Tibial artery (tissue), 4 donors: ENCODE measurements at regions not wholly inside any gene's neighbourhood (a gene's known extent, or its start where the extent isn't known, plus 50 kb on each side); places are given as distances from the start of the nearest gene placed in this dataset.
"Not testable (repeated sequence)": the region's sequence is repeated elsewhere in the genome, so short reads cannot be mapped to it uniquely, and the experiment has no call there.

Experiments
- DNase-seq, 2 donors: peaks; one replicate each; pipeline ENCODE4 v3.0.0-alpha.2; 2019
- H3K27ac ChIP-seq, 2 donors: fragments of 200-600 bp; sonication (generic) in 1 of 2; 1 replicate in 1 of 2; 2 replicates in 1 of 2; pipeline ENCODE4 v1.5.1; 2018 to 2019; ENCODE audit warnings: mild to moderate bottlenecking in 1 of 2
- H3K27me3 ChIP-seq, 2 donors: fragments of 200-600 bp; sonication (generic) in 1 of 2; one replicate each; pipeline versions ENCODE4 v1.5.1 to v1.6.0; 2016 to 2019
- H3K36me3 ChIP-seq, 3 donors: fragments of 200-600 bp; sonication (generic) in 2 of 3; one replicate each; pipeline ENCODE4 v1.5.1; 2016 to 2019; ENCODE audit warnings: mild to moderate bottlenecking in 2 of 3
- H3K4me1 ChIP-seq, 4 donors: fragments of 200-600 bp; sonication (generic) in 2 of 4; 1 replicate in 3 of 4; 2 replicates in 1 of 4; pipeline ENCODE4 v1.5.1; 2016 to 2019
- H3K4me3 ChIP-seq, 2 donors: fragments of 200-600 bp; sonication (generic) in 1 of 2; 1 replicate in 1 of 2; 2 replicates in 1 of 2; pipeline ENCODE4 v1.5.1; 2018 to 2019; ENCODE audit warnings: mild to moderate bottlenecking in 2 of 2
- H3K9me3 ChIP-seq, 3 donors: fragments of 200-600 bp; sonication (generic) in 1 of 3; one replicate each; pipeline ENCODE4 v1.5.1; 2016 to 2019
- intact Hi-C: fragments of 100-400 bp; cut with DNase I; formaldehyde crosslinking; loops from one replicate; pipeline ENCODE4 v1.15.0; 2023; ENCODE audit warnings: low total_unique reads
- TF ChIP-seq, protein P1 (sequence below), 2 experiments: fragments of 200-600 bp in 1 of 2; fragments of 450-650 bp in 1 of 2; IDR thresholded peaks; one replicate each; pipeline ENCODE4 v1.5.1; 2017 to 2019; ENCODE audit warnings: antibody characterized with exemption in 2 of 2, mild to moderate bottlenecking in 1 of 2, moderate library complexity in 1 of 2

DNA sequence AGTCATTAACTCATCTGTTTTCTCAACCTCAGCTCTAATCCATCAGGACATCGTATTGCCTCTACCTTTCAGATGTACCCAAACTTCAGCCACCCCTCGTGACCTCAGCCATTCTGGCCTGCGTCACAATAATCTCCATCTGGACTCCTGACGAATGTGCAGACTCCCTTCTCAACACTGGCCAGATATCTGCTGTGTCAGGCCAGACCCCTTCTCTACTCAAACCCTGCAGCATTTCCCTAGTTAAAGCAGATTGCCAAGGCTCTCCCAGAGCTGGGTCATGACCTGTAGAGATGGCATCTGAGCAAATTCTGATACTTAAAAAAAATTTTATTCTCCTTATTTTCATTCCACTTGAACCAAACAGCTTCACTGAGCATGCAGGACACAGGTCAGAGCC, 69.5 kb upstream of the TMEM18 start:
- Histone ChIP-seq H3K4me1 (no peaks in the 10 kb centered on the region), H3K27ac (no peak overlapping the region), H3K27me3 (peaks cover 0 to 3% of the 10 kb centered on the region in 2 donors), H3K9me3 (no peaks in the 10 kb centered on the region), H3K4me3 (no peak overlapping the region), H3K36me3 (no peaks in the 10 kb centered on the region)
- TF ChIP-seq, protein P1, sequence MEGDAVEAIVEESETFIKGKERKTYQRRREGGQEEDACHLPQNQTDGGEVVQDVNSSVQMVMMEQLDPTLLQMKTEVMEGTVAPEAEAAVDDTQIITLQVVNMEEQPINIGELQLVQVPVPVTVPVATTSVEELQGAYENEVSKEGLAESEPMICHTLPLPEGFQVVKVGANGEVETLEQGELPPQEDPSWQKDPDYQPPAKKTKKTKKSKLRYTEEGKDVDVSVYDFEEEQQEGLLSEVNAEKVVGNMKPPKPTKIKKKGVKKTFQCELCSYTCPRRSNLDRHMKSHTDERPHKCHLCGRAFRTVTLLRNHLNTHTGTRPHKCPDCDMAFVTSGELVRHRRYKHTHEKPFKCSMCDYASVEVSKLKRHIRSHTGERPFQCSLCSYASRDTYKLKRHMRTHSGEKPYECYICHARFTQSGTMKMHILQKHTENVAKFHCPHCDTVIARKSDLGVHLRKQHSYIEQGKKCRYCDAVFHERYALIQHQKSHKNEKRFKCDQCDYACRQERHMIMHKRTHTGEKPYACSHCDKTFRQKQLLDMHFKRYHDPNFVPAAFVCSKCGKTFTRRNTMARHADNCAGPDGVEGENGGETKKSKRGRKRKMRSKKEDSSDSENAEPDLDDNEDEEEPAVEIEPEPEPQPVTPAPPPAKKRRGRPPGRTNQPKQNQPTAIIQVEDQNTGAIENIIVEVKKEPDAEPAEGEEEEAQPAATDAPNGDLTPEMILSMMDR (IDR thresholded peaks at IDR 0.05) = no peak
- intact Hi-C loops = no loop called here
- DNase-seq = no peak

- intact Hi-C loops = loop anchor here (5.0 kb wide), 1 partner anchor 67 kb away; the partner anchor contains the start of gene TMEM18
Measured at GRCh38 chr2:744088-744487, 66.9 kb upstream of the TMEM18 start.

GRCh38 chr2:742221-742620, 65.0 kb upstream of the TMEM18 start:
- H3K27ac ChIP-seq = no peak overlapping the region
- H3K9me3 ChIP-seq = no peaks in the 10 kb centered on the region
- TF ChIP-seq, protein P1 (IDR thresholded peaks at IDR 0.05) = no peak
- DNase-seq = no peak
- H3K4me1 ChIP-seq = peaks cover 0 to 18% (median 10%) of the 10 kb centered on the region in 4 donors
- intact Hi-C loops = loop anchor here (5.0 kb wide), 1 partner anchor 65 kb away; the partner anchor contains the start of gene TMEM18
- H3K36me3 ChIP-seq = no peaks in the 10 kb centered on the region
- H3K4me3 ChIP-seq = no peak overlapping the region
- H3K27me3 ChIP-seq = no peaks in the 10 kb centered on the region

More at GRCh38 chr2:744088-744487, 66.9 kb upstream of the TMEM18 start:
- Histone ChIP-seq H3K27me3 (no peaks in the 10 kb centered on the region), H3K27ac (no peak overlapping the region), H3K36me3 (no peaks in the 10 kb centered on the region), H3K4me3 (no peak overlapping the region), H3K4me1 (peaks cover 0 to 18% (median 10%) of the 10 kb centered on the region in 4 donors), H3K9me3 (no peaks in the 10 kb centered on the region)
- DNase-seq = no peak
- TF ChIP-seq, protein P1 (IDR thresholded peaks at IDR 0.05) = no peak

- H3K4me1 ChIP-seq = peaks cover 0 to 18% (median 10%) of the 10 kb centered on the region in 4 donors
- DNase-seq = no peak
- peaks cover 0 to 4% of the 10 kb centered on the region in 2 donors for H3K27me3 ChIP-seq
- no peak overlapping the region for H3K27ac ChIP-seq
- no peaks in the 10 kb centered on the region for H3K36me3 ChIP-seq
- TF ChIP-seq, protein P1 (IDR thresholded peaks at IDR 0.05) = no peak
- intact Hi-C loops = loop anchor here (5.0 kb wide), 1 partner anchor 64 kb away; the partner anchor contains the start of gene TMEM18
- no peaks in the 10 kb centered on the region for H3K9me3 ChIP-seq
- H3K4me3 ChIP-seq = peak overlapping the region in 1 of 2 donors; percentile 48
Measured at GRCh38 chr2:741195-741496, 63.9 kb upstream of the TMEM18 start.

- Histone ChIP-seq H3K27ac (peak overlapping the region in 1 of 2 donors; percentile 46), H3K4me1 (peaks cover 0 to 18% (median 10%) of the 10 kb centered on the region in 4 donors), H3K4me3 (peak overlapping the region; percentile 48 to 66)
- not testable (repeated sequence) for H3K27me3 ChIP-seq, H3K36me3 ChIP-seq, H3K9me3 ChIP-seq
- peak; percentile 36 to 83 for DNase-seq
- intact Hi-C loops = loop anchor here (5.0 kb wide), 1 partner anchor 63 kb away; the partner anchor contains the start of gene TMEM18
Measured at GRCh38 chr2:740322-741194, 63.4 kb upstream of the TMEM18 start.

- not testable (repeated sequence) for H3K9me3 ChIP-seq, H3K36me3 ChIP-seq, H3K27me3 ChIP-seq, DNase-seq
- Histone ChIP-seq H3K4me3 (peak overlapping the region; percentile 48 to 66), H3K4me1 (peaks cover 0 to 18% (median 10%) of the 10 kb centered on the region in 4 donors), H3K27ac (peak overlapping the region in 1 of 2 donors; percentile 46)
- intact Hi-C loops = loop anchor here (5.0 kb wide), 1 partner anchor 63 kb away; the partner anchor contains the start of gene TMEM18
Measured at GRCh38 chr2:739864-740321, 62.7 kb upstream of the TMEM18 start.
